Caco-2 (cell line): ENCODE measurements at regions not wholly inside any gene's neighbourhood (a gene's known extent, or its start where the extent isn't known, plus 50 kb on each side); places are given as distances from the start of the nearest gene placed in this dataset.

Experiments
- BruUV-seq: library from RNA; stranded (reverse); fragments of 400-500 nt; replicated peaks from 2 replicates; lab custom pipeline; 2021; lab: Mats Ljungman, UMichigan
- CTCF ChIA-PET: fragments of 300-600 bp; sonication (Branson Sonifier 250); formaldehyde crosslinking; loops from one replicate; lab custom pipeline; 2022; ENCODE audit warnings: antibody characterized with exemption; lab: Charles Lee
- POLR2A ChIA-PET: fragments of 300-600 bp; sonication (Branson Sonifier 250); formaldehyde crosslinking; loops from one replicate; lab custom pipeline; 2022; ENCODE audit warnings: antibody characterized with exemption; lab: Charles Lee
- DNase-seq, 2 experiments: peaks; one replicate each; pipeline versions ENCODE4 v3.0.0 to v3.0.0-alpha.2; 2020 to 2022
- H3K27me3 ChIP-seq: replicated peaks from 2 replicates; pipeline ENCODE4 v1.6.0; 2011; ENCODE audit warnings: low read length; ENCODE audit not compliant: control insufficient read depth, insufficient read depth
- H3K36me3 ChIP-seq: 2 replicates; pipeline ENCODE4 v1.5.1; 2011; ENCODE audit warnings: low read length; ENCODE audit not compliant: control insufficient read depth, insufficient read depth
- H3K4me1 ChIP-seq: fragments of 250-450 bp; sonication (Bioruptor Pico); 2 replicates; pipeline ENCODE4 v1.5.1; 2020; ENCODE audit warnings: mild to moderate bottlenecking
- H3K4me3 ChIP-seq: 2 replicates; pipeline ENCODE4 v1.5.1; 2011; ENCODE audit warnings: low read depth, mild to moderate bottlenecking, control low read depth, low read length
- H3K9me3 ChIP-seq: fragments of 250-450 bp; sonication (Bioruptor Pico); 2 replicates; pipeline ENCODE4 v1.5.1; 2020; ENCODE audit warnings: mild to moderate bottlenecking, moderate library complexity
- H3K27ac Mint-ChIP-seq: one replicate; pipeline ENCODE4 v1.8.0; 2022; ENCODE audit warnings: mixed read lengths; ENCODE audit not compliant: unreplicated experiment
- H3K27me3 Mint-ChIP-seq: one replicate; pipeline ENCODE4 v1.8.0; 2022; ENCODE audit warnings: mixed read lengths; ENCODE audit not compliant: insufficient read depth, unreplicated experiment
- H3K36me3 Mint-ChIP-seq: one replicate; pipeline ENCODE4 v1.8.0; 2022; ENCODE audit warnings: mild to moderate bottlenecking, mixed read lengths; ENCODE audit not compliant: insufficient read depth, unreplicated experiment
- H3K4me1 Mint-ChIP-seq: one replicate; pipeline ENCODE4 v1.8.0; 2022; ENCODE audit warnings: low read depth, mixed read lengths; ENCODE audit not compliant: unreplicated experiment
- H3K4me3 Mint-ChIP-seq: one replicate; pipeline ENCODE4 v1.8.0; 2022; ENCODE audit warnings: mild to moderate bottlenecking, moderate library complexity, mixed read lengths; ENCODE audit not compliant: unreplicated experiment
- H3K9me3 Mint-ChIP-seq: one replicate; pipeline ENCODE4 v1.8.0; 2022; ENCODE audit warnings: mixed read lengths; ENCODE audit not compliant: unreplicated experiment
- intact Hi-C: fragments of 100-400 bp; cut with micrococcal nuclease; formaldehyde crosslinking; loops from one replicate; pipeline ENCODE4 v1.10.0; 2022; ENCODE audit not compliant: unreplicated experiment
- TF ChIP-seq, protein P1 (sequence below), 2 experiments: fragments of 200-600 bp in 1 of 2; IDR thresholded peaks; 1 replicate in 1 of 2; 2 replicates in 1 of 2; pipeline versions ENCODE4 v1.5.1 to v1.8.0; 2011 to 2022; ENCODE audit warnings: antibody characterized with exemption in 1 of 2, control low read depth in 1 of 2, inconsistent platforms in 1 of 2, low read depth in 1 of 2, low read length in 1 of 2, mild to moderate bottlenecking in 1 of 2, moderate library complexity in 1 of 2; ENCODE audit not compliant: insufficient read depth in 1 of 2, severe bottlenecking in 1 of 2, unreplicated experiment in 1 of 2

GRCh38 chr2:42856106-42856860, 63.9 kb upstream of the HAAO start:
- H3K36me3 ChIP-seq: no peaks in the 10 kb centered on the region
- TF ChIP-seq, protein P1, sequence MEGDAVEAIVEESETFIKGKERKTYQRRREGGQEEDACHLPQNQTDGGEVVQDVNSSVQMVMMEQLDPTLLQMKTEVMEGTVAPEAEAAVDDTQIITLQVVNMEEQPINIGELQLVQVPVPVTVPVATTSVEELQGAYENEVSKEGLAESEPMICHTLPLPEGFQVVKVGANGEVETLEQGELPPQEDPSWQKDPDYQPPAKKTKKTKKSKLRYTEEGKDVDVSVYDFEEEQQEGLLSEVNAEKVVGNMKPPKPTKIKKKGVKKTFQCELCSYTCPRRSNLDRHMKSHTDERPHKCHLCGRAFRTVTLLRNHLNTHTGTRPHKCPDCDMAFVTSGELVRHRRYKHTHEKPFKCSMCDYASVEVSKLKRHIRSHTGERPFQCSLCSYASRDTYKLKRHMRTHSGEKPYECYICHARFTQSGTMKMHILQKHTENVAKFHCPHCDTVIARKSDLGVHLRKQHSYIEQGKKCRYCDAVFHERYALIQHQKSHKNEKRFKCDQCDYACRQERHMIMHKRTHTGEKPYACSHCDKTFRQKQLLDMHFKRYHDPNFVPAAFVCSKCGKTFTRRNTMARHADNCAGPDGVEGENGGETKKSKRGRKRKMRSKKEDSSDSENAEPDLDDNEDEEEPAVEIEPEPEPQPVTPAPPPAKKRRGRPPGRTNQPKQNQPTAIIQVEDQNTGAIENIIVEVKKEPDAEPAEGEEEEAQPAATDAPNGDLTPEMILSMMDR (IDR thresholded peaks at IDR 0.05; ENCODE audit: insufficient read depth in 1 of 2, low read depth in 1 of 2, low read length in 1 of 2, severe bottlenecking in 1 of 2, unreplicated experiment in 1 of 2): no peak
- Mint-ChIP-seq H3K36me3 (peaks cover 4% of the 10 kb centered on the region), H3K9me3 (no peaks in the 10 kb centered on the region), H3K27me3 (no peaks in the 10 kb centered on the region), H3K27ac (peak overlapping the region; percentile 80), H3K4me1 (peaks cover 14% of the 10 kb centered on the region), H3K4me3 (no peak overlapping the region)
- peaks cover 12% of the 10 kb centered on the region; the same call in 1 of the 2 replicates for H3K4me1 ChIP-seq
- no peaks in the 10 kb centered on the region for H3K27me3 ChIP-seq
- H3K9me3 ChIP-seq: no peaks in the 10 kb centered on the region
- no peak overlapping the region for H3K4me3 ChIP-seq
- no peak for DNase-seq
- intact Hi-C loops: loop anchor here (10.0 kb wide), 1 partner anchor 279 kb away; no protein-coding TSS in a partner anchor
- ChIA-PET CTCF (interaction anchor here (0.6 to 1.3 kb wide), 4 partner anchors 21 to 672 kb away, joined by 3 to 5 read pairs (median 4); no protein-coding TSS in a partner anchor), POLR2A (no interaction called here)
- no TSS peak for BruUV-seq

DNA sequence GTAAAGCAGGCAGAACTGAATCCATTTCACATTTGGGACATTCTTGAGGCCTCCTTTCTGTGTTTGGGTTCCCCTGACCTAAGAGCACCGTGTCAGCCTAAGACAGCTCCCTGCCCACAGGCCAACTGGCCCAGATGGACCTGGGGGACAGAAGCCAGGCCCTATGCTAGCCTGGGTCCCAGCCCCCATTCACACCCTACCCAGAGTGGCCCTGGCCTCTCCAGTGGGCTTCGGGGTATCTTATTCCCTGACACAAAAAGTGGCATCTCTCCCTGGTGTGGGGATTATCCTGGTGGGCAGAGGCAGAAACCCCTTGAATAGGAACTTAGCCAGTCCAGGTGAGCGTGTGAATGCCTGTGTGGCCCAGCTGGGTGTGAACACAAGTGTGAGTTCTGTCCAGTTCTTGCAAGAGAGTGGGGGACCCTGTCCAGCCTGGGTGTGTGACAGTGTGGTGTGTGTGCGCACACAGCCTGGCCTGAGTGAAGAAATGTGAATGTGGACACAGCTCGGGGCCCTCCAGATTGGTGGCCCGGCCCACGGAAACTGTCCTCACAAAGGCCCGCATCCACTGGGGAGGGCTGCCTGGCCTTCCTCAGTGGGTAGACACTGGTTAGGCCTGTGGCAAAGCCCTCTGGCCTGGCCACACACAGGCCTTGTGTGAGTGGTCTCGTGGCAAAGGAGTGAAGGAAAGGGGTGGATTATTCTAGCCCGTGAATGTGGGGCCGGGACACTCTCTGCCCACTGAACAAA, 63.0 kb upstream of the HAAO start:
- POLR2A ChIA-PET: no interaction called here
- Mint-ChIP-seq H3K27me3 (no peaks in the 10 kb centered on the region), H3K9me3 (no peaks in the 10 kb centered on the region), H3K27ac (no peak overlapping the region), H3K4me1 (peaks cover 14% of the 10 kb centered on the region), H3K4me3 (no peak overlapping the region), H3K36me3 (peaks cover 4% of the 10 kb centered on the region)
- no peaks in the 10 kb centered on the region for H3K9me3 ChIP-seq
- intact Hi-C loops: loop anchor here (10.0 kb wide), 1 partner anchor 279 kb away; no protein-coding TSS in a partner anchor
- peaks cover 12% of the 10 kb centered on the region; the same call in 1 of the 2 replicates for H3K4me1 ChIP-seq
- DNase-seq: no peak
- CTCF ChIA-PET: interaction anchor here (0.6 to 0.7 kb wide), 2 partner anchors 20 to 673 kb away, joined by 3 to 4 read pairs; no protein-coding TSS in a partner anchor
- H3K27me3 ChIP-seq: no peaks in the 10 kb centered on the region
- no peak overlapping the region for H3K4me3 ChIP-seq
- TF ChIP-seq, protein P1 (IDR thresholded peaks at IDR 0.05; ENCODE audit: insufficient read depth in 1 of 2, low read depth in 1 of 2, low read length in 1 of 2, severe bottlenecking in 1 of 2, unreplicated experiment in 1 of 2): no peak
- BruUV-seq: no TSS peak
- H3K36me3 ChIP-seq: no peaks in the 10 kb centered on the region

DNA sequence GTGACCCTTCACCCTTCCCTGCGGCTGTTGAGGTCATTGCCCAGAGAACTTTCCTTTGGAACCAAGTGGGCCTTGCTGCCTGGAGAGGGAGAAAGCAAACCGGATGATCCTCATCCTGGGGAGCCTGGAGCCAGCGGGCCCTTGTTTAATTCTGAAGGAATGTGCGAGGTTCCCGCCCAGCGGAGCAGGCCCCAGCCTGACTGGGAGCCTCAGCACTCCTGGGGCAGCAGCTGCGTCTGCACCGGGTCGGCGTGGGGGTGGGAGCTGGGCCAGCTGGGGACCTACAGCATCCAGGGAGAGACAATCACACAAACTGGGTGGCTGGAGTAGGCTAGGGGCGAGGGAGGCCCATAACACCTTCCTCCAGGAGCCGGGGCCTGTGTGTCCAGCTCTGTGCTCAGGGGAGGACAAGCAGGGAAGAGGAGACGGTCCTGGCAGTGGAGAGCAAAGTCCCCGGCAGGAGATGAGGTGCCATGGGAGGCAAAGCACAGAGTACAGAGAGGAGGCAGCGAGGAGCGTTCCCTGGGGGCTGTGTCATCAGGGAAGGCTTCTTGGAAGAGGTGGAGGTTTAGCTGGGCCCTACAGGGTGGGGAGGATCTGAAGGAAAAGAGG, 61.9 kb upstream of the HAAO start:
- ChIA-PET CTCF (no interaction called here), POLR2A (interaction anchor here (0.6 kb wide), 1 partner anchor 45 kb away, joined by 3 read pairs; no protein-coding TSS in a partner anchor)
- no peak overlapping the region for H3K4me3 ChIP-seq
- TF ChIP-seq, protein P1 (IDR thresholded peaks at IDR 0.05; ENCODE audit: insufficient read depth in 1 of 2, low read depth in 1 of 2, low read length in 1 of 2, severe bottlenecking in 1 of 2, unreplicated experiment in 1 of 2): no peak
- H3K36me3 ChIP-seq: no peaks in the 10 kb centered on the region
- H3K9me3 ChIP-seq: no peaks in the 10 kb centered on the region
- Mint-ChIP-seq H3K9me3 (no peaks in the 10 kb centered on the region), H3K4me3 (no peak overlapping the region), H3K36me3 (peaks cover 4% of the 10 kb centered on the region), H3K27ac (peak overlapping the region; percentile 15), H3K27me3 (no peaks in the 10 kb centered on the region), H3K4me1 (peaks cover 7% of the 10 kb centered on the region)
- no peaks in the 10 kb centered on the region for H3K27me3 ChIP-seq
- DNase-seq: no peak
- peaks cover 8% of the 10 kb centered on the region; the same call in 1 of the 2 replicates for H3K4me1 ChIP-seq
- BruUV-seq: no TSS peak
- intact Hi-C loops: loop anchor here (10.0 kb wide), 1 partner anchor 280 kb away; no protein-coding TSS in a partner anchor
